Hematopoietic multipotent progenitor cell (in vitro differentiated cells): ENCODE measurements at regions not wholly inside any gene's neighbourhood (a gene's known extent, or its start where the extent isn't known, plus 50 kb on each side); places are given as distances from the start of the nearest gene placed in this dataset.
"Not testable (repeated sequence)": the region's sequence is repeated elsewhere in the genome, so short reads cannot be mapped to it uniquely, and the experiment has no call there.

Source experiments
- DNase-seq, 3 donors: peaks; one replicate each; pipeline ENCODE4 v3.0.0-alpha.2; 2011 to 2015; ENCODE audit warnings: low read depth in 2 of 3, low spot score in 2 of 3

DNA sequence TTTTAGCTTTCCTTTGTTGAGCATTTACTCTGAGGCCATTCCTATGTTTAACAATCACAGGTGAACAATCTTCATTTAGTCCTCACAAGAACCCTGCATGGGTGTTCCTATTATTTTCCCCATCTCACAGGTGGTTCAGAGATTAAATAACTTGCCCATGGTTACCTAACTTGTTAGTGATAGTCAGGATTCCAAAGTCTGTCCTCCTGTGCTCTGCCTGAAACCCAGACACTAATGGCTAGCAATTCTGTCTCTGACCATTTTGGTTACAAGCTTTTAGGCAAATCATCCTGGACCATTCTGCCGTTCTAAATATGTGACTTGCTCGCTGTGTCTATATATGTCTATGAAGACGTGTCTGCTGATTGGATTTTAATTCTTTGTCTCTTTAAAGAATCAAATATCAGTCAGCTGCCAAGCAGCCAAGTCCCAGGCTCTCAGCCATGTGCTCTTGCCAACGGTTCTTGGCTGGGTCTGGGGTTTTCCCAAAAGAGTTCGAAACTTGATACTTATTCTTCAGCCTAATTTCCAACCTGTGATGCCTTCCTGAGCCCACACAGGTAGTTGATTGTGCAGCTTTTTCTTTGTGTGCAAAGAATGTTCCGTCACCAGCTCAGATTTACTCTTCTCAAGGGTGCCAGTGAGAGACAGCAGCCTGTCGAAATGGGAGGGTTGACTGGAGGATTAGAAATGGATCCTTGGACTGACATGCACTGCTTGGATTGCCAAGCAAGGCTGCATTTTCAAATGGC lies 121.7 kb downstream of the NREP start:
- no peak for DNase-seq

DNA sequence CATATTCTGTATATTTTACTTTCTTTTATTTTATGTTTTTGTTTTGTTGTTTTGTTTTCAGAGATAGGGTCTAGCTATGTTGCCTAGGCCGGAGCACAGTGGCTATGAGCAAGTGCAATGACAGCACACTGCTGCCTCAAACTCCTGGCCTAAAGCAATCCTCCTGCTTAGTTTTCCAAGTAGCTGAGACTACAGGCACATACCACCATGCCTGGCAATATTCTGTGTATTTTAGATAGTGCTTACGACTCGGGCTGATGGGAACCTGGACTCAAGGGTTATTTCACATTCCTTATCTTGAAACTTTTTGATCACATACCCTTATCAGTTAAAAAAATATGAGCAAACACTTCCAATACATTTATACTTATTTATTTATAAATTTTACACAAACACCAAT lies 119.0 kb upstream of the STARD4 start:
- no peak for DNase-seq

GRCh38 chr5:111628901-111629300 lies 116.6 kb upstream of the STARD4 start:
- no peak for DNase-seq

- DNase-seq = no peak
Observed at GRCh38 chr5:111627862-111628261, 115.5 kb upstream of the STARD4 start.

DNA sequence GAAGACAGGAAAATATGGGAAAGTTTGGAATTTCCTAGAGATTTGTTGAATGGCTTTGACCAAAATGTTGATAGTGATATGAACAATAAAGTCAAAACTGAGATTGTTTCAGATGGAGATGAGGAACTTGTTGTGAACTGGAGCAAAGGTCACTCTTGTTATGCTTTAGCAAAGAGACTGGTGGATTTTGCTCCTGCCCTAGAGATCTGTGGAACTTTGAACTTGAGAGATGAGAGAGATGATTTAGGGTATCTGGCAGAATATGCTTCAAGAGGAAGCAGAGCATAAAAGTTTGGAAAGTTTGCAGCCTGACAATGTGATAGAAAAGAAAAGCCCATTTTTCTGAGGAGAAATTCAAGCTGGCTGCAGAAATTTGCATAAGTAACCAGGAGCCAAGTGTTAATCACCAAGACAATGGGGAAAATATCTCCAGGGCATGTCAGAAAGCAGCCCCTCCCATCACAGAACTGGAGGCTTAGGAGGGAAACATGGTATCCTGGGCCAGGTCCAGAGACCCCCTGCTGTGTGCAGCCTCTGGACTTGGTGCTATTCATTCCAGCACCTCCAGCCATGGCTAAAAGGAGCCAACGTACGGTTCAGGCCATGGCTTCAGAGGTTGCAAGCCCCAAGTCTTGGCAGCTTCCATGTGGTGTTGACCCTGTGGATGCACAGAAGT lies 114.3 kb upstream of the STARD4 start:
- no peak for DNase-seq

DNA sequence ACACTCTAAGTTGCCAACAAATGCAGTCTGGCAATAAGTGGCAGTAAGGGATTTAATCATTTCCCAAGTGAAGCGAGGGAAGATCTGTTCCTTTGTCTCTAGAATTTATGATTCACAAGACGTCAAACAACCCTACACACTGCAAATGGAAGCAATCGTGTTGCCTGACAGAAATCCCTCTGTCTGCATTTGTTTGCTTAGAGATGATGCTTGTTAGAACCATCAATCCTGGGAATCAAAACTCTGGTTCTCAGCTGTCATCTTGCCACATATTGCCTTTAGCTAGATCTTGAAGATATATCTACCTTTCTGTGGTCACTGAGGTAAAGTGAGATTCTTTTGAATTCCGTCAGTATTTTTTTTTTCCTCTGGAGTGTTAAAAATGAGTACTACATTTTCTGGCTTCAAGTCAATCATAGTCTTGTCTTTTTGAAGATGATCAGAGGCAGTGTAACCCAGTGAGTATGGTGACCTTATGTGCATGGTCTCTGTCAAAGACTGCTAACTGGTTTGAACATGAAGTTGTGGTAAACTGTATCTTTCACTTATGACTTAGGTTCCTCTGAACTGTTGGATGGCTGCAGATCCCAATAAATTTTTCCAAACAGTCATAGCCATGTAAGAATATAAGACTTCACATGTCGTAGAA lies 106.4 kb upstream of the STARD4 start:
- no peak for DNase-seq

- no peak for DNase-seq
Observed at GRCh38 chr5:111615054-111615453, 102.7 kb upstream of the STARD4 start.

GRCh38 chr5:111612013-111612630 lies 99.8 kb upstream of the STARD4 start:
- DNase-seq = not testable (repeated sequence)

DNA sequence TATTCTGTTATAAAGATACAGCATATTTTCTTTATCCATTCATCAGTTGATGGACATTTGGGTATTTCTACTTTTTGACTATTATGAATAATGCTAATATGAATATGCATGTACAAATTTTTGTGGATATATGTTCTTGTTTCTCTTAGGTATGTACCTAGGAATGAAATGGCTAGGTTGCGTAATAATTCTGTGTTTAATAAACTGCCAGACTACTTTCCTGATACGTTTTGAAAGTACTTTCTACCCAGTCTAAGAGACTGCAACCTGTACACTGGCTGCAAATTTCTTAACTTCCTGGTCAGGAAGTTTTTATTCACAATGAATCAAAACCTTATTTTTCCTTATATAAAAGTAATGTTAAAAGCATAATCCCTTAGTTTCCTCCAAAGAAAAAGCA lies 93.9 kb upstream of the STARD4 start:
- DNase-seq = no peak

GRCh38 chr5:111603446-111603827 lies 91.1 kb upstream of the STARD4 start:
- DNase-seq = no peak

- DNase-seq = no peak
Observed at GRCh38 chr5:111602817-111603445, 90.6 kb upstream of the STARD4 start.

DNA sequence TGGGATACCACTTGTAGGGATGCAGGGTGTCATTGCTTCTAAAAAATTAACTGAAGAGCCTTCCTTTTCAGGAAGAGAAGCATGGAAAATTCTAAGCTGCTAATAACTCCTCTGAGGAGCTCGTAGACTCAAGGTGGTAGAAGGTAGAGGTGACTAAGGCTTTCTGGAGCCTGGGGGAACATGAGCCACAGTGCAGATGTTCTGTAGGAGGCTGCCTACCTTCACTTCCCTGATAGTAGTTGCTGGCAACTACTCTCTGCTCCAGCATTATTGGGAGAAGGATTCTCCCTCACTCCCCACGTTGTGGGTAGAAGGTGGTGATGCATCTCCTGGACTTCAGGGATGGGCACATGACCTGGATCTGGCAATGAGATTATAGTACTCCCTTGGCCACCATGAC lies 86.7 kb upstream of the STARD4 start:
- no peak for DNase-seq

DNA sequence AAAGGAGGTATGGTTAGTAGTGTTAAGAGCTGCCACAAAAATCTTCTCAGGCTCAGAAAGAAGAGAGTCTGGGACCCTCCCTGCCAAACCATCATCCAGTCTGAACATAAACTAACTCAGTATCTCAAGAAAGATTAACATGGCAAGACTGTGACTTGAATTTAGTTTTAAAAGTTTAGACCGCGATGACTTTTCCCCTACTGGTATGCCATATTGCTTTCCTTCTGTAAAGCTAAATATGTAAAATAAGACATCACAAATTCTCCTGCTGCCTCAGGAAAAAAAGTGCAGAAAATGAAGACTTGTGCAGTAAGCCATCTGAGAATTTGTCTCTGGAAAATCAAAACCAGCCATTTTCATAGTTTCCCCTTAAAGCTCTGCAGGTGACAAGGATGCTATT lies 85.2 kb upstream of the STARD4 start:
- no peak for DNase-seq

DNA sequence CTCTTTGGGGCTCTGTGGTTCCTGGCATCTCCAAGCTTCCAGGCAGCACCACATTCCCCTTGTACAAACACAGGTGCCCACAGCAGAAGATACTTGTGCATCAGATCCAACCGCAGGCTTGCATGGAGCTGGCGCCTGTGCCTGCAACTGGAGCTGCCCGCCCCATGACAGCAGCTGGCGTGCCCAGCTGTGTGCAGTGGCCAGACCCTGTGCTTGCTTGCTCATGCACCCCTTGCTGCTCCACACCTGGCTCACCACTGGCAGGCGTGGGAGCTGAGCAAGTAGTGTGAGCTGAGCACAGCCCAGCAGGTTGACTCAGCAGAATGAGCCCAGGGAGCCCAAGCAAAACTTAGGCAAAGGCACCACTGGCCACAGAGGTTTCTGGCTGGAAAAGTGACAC lies 84.4 kb upstream of the STARD4 start:
- DNase-seq = no peak

- no peak for DNase-seq
Observed at GRCh38 chr5:111595425-111595824, 83.1 kb upstream of the STARD4 start.

GRCh38 chr5:111589316-111589715 lies 77.0 kb upstream of the STARD4 start:
- DNase-seq = no peak

DNA sequence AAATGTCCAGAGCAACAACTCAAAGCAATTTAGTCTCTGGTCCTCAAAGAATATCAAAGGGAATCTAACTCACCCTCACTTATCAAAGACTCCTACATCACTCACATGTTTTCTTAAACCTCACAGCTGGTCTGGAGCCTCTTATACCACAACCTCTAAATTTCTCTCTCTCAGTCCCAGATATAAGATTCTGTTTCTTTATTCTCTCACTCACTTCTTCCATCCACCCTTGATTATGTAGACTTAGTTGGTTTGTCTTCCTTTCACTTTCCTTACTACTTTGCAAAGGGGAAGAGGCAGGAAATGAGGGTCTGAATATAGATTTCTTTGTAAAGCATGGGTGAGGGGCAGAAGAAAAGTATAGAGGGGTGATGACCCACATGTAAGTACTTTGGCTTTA lies 75.4 kb upstream of the STARD4 start:
- no peak for DNase-seq

DNA sequence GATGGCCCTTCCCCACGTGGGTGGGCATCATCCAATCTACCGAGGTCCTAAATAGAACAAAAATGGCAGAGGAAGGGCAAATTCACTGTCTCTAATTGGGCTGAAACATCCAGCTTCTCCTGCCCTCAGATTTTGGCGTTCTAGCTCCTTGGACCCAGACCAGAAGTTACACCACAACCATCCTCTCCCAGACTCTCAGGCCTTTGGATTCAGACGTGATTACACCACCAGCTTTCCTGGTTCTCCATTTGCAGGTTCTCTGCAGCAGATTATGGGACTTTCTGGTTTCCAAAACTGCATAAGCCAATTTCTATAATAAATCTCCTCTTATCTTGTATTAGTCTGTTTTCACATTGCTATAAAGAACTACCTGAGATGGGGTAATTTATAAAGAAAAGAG lies 73.6 kb upstream of the STARD4 start:
- DNase-seq = no peak

DNA sequence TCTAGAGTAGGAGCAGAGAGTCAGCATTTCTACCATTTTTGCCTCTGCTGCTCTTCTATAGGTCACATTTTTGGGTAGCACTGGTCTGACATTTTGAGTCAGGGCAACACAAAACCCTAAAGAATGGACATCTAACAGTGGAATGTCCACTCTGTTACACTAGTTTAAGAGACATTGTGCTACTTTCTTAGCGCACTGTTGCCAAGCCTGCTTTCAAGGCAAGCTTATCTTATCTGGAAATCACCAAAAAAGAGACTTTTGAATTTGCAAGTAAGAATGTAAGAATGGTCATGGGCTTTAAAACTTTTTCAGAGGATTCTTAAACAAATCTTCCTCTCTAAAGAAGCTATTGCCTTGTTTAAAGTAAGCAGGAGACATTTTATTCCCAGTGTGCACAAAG lies 73.0 kb upstream of the STARD4 start:
- no peak for DNase-seq

- no peak for DNase-seq
Observed at GRCh38 chr5:111584651-111585050, 72.3 kb upstream of the STARD4 start.

DNA sequence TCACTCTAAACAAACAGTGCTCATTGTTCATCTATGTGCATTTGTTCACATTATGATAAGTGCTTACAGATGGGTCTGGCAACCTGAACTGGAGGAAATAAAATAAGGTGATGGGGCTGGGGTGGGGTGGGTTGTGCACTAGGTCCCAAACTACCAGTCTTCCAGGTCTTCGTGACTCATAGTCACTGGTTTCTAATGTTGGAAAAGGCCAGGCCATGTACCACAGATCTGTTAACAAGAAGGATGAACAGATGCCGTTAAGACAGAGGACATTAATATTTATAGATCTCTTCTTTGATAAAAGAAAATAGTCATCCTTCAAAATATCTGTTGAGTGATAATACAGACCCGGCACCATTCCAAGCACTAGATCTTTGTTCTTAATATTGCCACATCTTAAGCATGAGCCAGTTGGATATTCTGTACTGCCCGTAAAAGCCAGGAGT lies 71.4 kb upstream of the STARD4 start:
- DNase-seq = no peak
